HL-60 (cell line): ENCODE measurements at regions not wholly inside any gene's neighbourhood (a gene's known extent, or its start where the extent isn't known, plus 50 kb on each side); places are given as distances from the start of the nearest gene placed in this dataset.

Experiments
- DNase-seq, 2 experiments: peaks; one replicate each; pipeline ENCODE4 v3.0.0-alpha.2; 2010 to 2020; ENCODE audit warnings: low read depth in 1 of 2, low spot score in 1 of 2
- H3K27ac ChIP-seq: fragments of 250-450 bp; sonication (Bioruptor Pico); replicated peaks from 2 replicates; pipeline ENCODE4 v1.5.1; 2020; ENCODE audit warnings: mild to moderate bottlenecking, moderate library complexity
- H3K27me3 ChIP-seq: fragments of 250-450 bp; sonication (Bioruptor Pico); 2 replicates; pipeline ENCODE4 v1.5.1; 2021; ENCODE audit warnings: mild to moderate bottlenecking, moderate library complexity; ENCODE audit not compliant: insufficient read depth, poor library complexity, severe bottlenecking
- H3K4me3 ChIP-seq: replicated peaks from 2 replicates; pipeline ENCODE4 v1.5.1; 2011; ENCODE audit warnings: mild to moderate bottlenecking, control low read depth, low read length; ENCODE audit not compliant: insufficient read depth
- GABPA ChIP-seq: IDR thresholded peaks from 2 replicates; pipeline ENCODE4 v1.6.1; 2012; ENCODE audit warnings: low read depth
- POLR2AphosphoS5 ChIP-seq: IDR thresholded peaks from 2 replicates; pipeline ENCODE4 v1.6.1; 2012; ENCODE audit warnings: low read depth
- SPI1 ChIP-seq: IDR thresholded peaks from 2 replicates; pipeline ENCODE4 v1.6.1; 2012; ENCODE audit warnings: low read depth, mild to moderate bottlenecking, borderline replicate concordance
- TF ChIP-seq, protein P1 (sequence below): IDR thresholded peaks from 2 replicates; pipeline ENCODE4 v1.6.1; 2012; ENCODE audit warnings: low read depth; ENCODE audit not compliant: insufficient replicate concordance
- TF ChIP-seq, protein P2 (sequence below): IDR thresholded peaks from one replicate; pipeline ENCODE4 v1.5.1; 2011; ENCODE audit warnings: low read length, control low read depth, inconsistent platforms; ENCODE audit not compliant: insufficient read depth

DNA sequence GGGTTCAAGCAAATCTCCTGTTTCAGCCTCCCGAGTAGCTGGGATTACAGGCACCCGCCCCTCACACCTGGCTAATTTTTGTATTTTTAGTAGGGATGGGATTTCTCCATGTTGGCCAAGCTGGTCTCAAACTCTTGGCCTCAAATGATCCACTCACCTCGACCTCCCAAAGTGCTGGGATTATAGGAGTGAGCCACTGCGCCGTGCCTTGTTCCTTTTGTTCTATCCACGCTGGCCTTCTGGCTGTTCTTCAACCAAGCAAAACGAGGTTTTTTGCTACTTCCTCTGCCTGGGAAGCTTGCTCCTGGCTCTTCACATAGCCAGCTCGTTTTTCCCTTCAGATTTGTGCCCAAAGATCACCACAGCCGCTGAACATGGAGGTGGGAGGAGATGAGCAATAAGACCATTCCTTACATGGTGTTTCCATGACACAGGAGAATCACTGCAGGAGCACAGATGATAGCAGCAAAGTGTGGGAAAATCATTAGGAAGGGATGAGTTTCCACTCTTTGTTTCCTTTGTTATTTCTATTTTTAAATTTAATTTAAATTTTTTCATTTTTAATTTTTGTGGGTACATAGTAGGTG is 201.0 kb upstream of the ZNF217 start:
- TF ChIP-seq GABPA, result no peak
- H3K4me3 ChIP-seq, result no peak overlapping the region
- no peak for DNase-seq
- no peaks in the 10 kb centered on the region for H3K27me3 ChIP-seq
- H3K27ac ChIP-seq, result no peak overlapping the region

DNA sequence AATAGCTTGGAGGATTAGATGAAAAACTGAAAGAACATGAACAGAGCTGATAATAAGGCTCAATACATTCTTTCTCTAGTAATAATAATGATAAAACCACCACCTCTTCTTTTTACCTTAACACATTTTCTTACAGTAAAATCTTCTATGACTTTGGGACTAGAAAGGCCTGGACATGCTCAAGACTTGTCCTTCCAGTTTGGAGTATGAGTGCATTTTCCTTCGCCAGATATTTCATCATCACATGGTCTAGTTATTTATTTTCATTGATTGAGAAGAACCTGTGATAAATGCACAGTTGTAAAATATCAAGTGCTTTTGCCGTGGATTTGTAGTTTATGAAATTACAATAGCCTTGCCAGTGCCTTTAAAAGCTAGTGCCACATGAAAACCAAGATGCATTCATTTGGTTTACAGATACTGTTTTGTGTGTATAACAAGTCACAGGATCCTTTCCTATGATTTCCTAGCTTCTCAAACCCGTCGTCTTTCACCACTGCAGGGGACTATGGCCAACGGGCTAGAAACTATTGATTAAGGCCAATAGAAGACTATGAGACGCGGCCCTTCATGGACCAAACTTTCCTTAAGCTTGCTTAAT is 200.2 kb upstream of the ZNF217 start:
- no peak for DNase-seq
- Histone ChIP-seq H3K27me3 (no peaks in the 10 kb centered on the region), H3K27ac (no peak overlapping the region), H3K4me3 (no peak overlapping the region)
- TF ChIP-seq, protein P1, sequence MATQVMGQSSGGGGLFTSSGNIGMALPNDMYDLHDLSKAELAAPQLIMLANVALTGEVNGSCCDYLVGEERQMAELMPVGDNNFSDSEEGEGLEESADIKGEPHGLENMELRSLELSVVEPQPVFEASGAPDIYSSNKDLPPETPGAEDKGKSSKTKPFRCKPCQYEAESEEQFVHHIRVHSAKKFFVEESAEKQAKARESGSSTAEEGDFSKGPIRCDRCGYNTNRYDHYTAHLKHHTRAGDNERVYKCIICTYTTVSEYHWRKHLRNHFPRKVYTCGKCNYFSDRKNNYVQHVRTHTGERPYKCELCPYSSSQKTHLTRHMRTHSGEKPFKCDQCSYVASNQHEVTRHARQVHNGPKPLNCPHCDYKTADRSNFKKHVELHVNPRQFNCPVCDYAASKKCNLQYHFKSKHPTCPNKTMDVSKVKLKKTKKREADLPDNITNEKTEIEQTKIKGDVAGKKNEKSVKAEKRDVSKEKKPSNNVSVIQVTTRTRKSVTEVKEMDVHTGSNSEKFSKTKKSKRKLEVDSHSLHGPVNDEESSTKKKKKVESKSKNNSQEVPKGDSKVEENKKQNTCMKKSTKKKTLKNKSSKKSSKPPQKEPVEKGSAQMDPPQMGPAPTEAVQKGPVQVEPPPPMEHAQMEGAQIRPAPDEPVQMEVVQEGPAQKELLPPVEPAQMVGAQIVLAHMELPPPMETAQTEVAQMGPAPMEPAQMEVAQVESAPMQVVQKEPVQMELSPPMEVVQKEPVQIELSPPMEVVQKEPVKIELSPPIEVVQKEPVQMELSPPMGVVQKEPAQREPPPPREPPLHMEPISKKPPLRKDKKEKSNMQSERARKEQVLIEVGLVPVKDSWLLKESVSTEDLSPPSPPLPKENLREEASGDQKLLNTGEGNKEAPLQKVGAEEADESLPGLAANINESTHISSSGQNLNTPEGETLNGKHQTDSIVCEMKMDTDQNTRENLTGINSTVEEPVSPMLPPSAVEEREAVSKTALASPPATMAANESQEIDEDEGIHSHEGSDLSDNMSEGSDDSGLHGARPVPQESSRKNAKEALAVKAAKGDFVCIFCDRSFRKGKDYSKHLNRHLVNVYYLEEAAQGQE, result no peak
- TF ChIP-seq, protein P2, sequence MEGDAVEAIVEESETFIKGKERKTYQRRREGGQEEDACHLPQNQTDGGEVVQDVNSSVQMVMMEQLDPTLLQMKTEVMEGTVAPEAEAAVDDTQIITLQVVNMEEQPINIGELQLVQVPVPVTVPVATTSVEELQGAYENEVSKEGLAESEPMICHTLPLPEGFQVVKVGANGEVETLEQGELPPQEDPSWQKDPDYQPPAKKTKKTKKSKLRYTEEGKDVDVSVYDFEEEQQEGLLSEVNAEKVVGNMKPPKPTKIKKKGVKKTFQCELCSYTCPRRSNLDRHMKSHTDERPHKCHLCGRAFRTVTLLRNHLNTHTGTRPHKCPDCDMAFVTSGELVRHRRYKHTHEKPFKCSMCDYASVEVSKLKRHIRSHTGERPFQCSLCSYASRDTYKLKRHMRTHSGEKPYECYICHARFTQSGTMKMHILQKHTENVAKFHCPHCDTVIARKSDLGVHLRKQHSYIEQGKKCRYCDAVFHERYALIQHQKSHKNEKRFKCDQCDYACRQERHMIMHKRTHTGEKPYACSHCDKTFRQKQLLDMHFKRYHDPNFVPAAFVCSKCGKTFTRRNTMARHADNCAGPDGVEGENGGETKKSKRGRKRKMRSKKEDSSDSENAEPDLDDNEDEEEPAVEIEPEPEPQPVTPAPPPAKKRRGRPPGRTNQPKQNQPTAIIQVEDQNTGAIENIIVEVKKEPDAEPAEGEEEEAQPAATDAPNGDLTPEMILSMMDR, result no peak
- TF ChIP-seq GABPA (no peak), SPI1 (no peak), POLR2AphosphoS5 (no peak)

DNA sequence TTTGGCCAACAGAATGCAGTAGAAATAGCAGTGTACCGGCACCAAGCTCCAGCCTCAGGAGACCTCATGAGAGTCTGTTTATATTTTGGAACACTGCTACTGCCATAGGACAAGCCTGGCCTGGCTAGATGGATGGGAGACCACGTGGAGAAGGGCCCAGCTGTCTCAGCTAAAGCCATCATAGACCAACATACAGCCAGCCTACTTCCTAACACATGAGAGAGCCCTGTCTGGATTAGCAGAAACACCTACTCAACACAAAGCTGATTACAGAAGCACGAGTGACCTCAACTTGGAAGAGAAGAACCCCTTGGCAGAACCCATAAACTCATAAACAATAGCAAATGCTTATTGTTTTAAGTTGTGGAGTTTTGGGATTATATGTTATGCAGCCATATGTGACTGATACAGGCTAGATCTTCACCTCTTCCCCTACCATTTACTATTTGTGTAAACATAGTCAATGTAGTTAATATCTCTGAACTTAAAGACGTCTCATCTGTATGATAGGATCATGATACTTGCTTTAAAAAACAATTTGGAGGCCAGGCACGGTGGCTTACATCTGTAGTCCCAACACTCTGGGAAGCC is 199.4 kb upstream of the ZNF217 start:
- Histone ChIP-seq H3K27me3 (no peaks in the 10 kb centered on the region), H3K27ac (no peak overlapping the region), H3K4me3 (no peak overlapping the region)
- TF ChIP-seq, protein P2, result no peak
- TF ChIP-seq, protein P1, result no peak
- TF ChIP-seq POLR2AphosphoS5 (no peak), GABPA (no peak), SPI1 (no peak)
- DNase-seq, result no peak

DNA sequence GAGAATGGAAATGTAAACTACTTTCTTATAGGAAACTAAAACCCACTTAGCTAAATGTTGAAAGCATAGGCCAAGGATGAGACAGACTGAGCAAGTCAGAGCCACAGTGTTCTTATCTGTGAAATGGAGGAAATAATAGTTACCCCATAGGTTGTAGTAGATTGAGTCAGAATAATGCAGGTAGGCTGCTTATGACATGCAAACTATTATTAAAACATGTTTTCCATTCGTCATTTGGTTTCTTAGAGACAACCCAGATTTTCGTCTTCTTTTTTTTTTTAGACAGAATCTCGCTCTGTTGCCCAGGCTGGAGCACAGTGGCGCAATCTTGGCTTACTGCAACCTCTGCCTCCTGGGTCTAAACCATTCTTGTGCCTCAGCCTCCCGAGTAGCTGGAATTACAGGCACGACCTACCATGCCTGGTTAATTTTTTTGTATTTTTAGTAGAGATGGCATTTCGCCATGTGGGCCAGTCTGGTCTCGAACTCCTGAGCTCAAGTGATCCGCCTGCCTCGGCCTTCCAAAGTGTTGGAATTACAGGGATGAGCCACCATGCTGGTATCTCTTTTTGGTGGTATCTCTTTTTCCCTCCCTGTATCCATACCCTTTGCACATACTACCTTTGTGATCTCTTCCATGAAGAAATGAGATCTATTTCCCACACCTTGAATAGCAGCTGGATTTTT is 196.5 kb upstream of the ZNF217 start:
- no peak overlapping the region for H3K4me3 ChIP-seq
- no peak for DNase-seq
- H3K27me3 ChIP-seq, result no peaks in the 10 kb centered on the region
- TF ChIP-seq, protein P1, result no peak
- TF ChIP-seq GABPA (no peak), POLR2AphosphoS5 (no peak), SPI1 (no peak)
- TF ChIP-seq, protein P2, result no peak
- no peak overlapping the region for H3K27ac ChIP-seq
